H9 (cell line): ENCODE measurements at regions not wholly inside any gene's neighbourhood (a gene's known extent, or its start where the extent isn't known, plus 50 kb on each side); places are given as distances from the start of the nearest gene placed in this dataset.

Experiments used
- DNase-seq: peaks from one replicate; pipeline ENCODE4 v3.0.0-alpha.2; 2017
- H2AFZ ChIP-seq: one replicate; pipeline ENCODE4 v1.6.1; 2013; ENCODE audit warnings: mild to moderate bottlenecking, low read length, control low read depth, moderate library complexity
- H2AK5ac ChIP-seq: 2 replicates; pipeline ENCODE4 v1.6.1; 2013; ENCODE audit warnings: low read length, control low read depth, mixed read lengths; ENCODE audit not compliant: insufficient read length
- H2BK120ac ChIP-seq: one replicate; pipeline ENCODE4 v1.6.1; 2013; ENCODE audit warnings: low read depth, mild to moderate bottlenecking, low read length, control low read depth, inconsistent platforms; ENCODE audit not compliant: poor library complexity, severe bottlenecking
- H2BK12ac ChIP-seq: 2 replicates; pipeline ENCODE4 v1.6.1; 2013; ENCODE audit warnings: low read length, control low read depth, mixed read lengths, low read depth; ENCODE audit not compliant: insufficient read length
- H2BK15ac ChIP-seq: 2 replicates; pipeline ENCODE4 v1.6.1; 2013; ENCODE audit warnings: low read depth, low read length, control low read depth
- H2BK20ac ChIP-seq: one replicate; pipeline ENCODE4 v1.6.1; 2013; ENCODE audit warnings: low read depth, mild to moderate bottlenecking, low read length, control low read depth, inconsistent platforms; ENCODE audit not compliant: poor library complexity, severe bottlenecking
- H2BK5ac ChIP-seq: 2 replicates; pipeline ENCODE4 v1.6.1; 2013; ENCODE audit warnings: low read length, control low read depth, mixed read lengths; ENCODE audit not compliant: insufficient read length
- H3K14ac ChIP-seq: 2 replicates; pipeline ENCODE4 v1.6.1; 2013; ENCODE audit warnings: low read length, control low read depth; ENCODE audit not compliant: insufficient read depth
- H3K18ac ChIP-seq: 2 replicates; pipeline ENCODE4 v1.6.1; 2013; ENCODE audit warnings: low read depth, mild to moderate bottlenecking, mixed read lengths, low read length, control low read depth; ENCODE audit not compliant: insufficient read length
- H3K23ac ChIP-seq: 2 replicates; pipeline ENCODE4 v1.6.1; 2013; ENCODE audit warnings: low read length, control low read depth, mixed read lengths, low read depth; ENCODE audit not compliant: insufficient read length
- H3K23me2 ChIP-seq: 2 replicates; pipeline ENCODE4 v1.6.1; 2013; ENCODE audit warnings: low read depth, mild to moderate bottlenecking, mixed read lengths, low read length, control low read depth; ENCODE audit not compliant: insufficient read length, poor library complexity, severe bottlenecking
- H3K27ac ChIP-seq: 2 replicates; pipeline ENCODE4 v1.5.1; 2013; ENCODE audit warnings: low read length, control low read depth, mixed read lengths, low read depth; ENCODE audit not compliant: insufficient read length
- H3K27me3 ChIP-seq: 2 replicates; pipeline ENCODE4 v1.6.1; 2013; ENCODE audit warnings: low read length, control low read depth, inconsistent platforms; ENCODE audit not compliant: insufficient read depth
- H3K4ac ChIP-seq: 2 replicates; pipeline ENCODE4 v1.6.1; 2013; ENCODE audit warnings: low read depth, mild to moderate bottlenecking, control low read depth, inconsistent platforms, low read length, moderate library complexity
- H3K4me1 ChIP-seq: 2 replicates; pipeline ENCODE4 v1.6.1; 2013; ENCODE audit warnings: low read length, control low read depth, inconsistent platforms; ENCODE audit not compliant: insufficient read depth
- H3K4me2 ChIP-seq: 2 replicates; pipeline ENCODE4 v1.6.1; 2013; ENCODE audit warnings: low read length, control low read depth, mixed read lengths; ENCODE audit not compliant: insufficient read length, insufficient read depth
- H3K56ac ChIP-seq: 2 replicates; pipeline ENCODE4 v1.6.1; 2013; ENCODE audit warnings: low read depth, mild to moderate bottlenecking, mixed read lengths, low read length, control low read depth; ENCODE audit not compliant: insufficient read length
- H3K79me1 ChIP-seq: 2 replicates; pipeline ENCODE4 v1.6.1; 2013; ENCODE audit warnings: low read depth, mild to moderate bottlenecking, moderate library complexity, low read length, control low read depth, inconsistent platforms; ENCODE audit not compliant: insufficient read depth, poor library complexity, severe bottlenecking
- H3K79me2 ChIP-seq: 2 replicates; pipeline ENCODE4 v1.6.1; 2013; ENCODE audit warnings: low read length, control low read depth, inconsistent platforms; ENCODE audit not compliant: insufficient read depth
- H3K9ac ChIP-seq: 2 replicates; pipeline ENCODE4 v1.6.1; 2013; ENCODE audit warnings: low read length, control low read depth, mixed read lengths; ENCODE audit not compliant: insufficient read length; ENCODE audit errors: extremely low read depth
- H3K9me3 ChIP-seq: one replicate; pipeline ENCODE4 v1.6.1; 2013; ENCODE audit warnings: low read depth, low read length, inconsistent platforms; ENCODE audit not compliant: control insufficient read depth
- H3T11ph ChIP-seq: one replicate; pipeline ENCODE4 v1.6.1; 2013; ENCODE audit warnings: mild to moderate bottlenecking, low read length, control low read depth, inconsistent platforms
- H4K20me1 ChIP-seq: one replicate; pipeline ENCODE4 v1.6.1; 2013; ENCODE audit not compliant: control insufficient read depth, insufficient read length, insufficient read depth
- H4K5ac ChIP-seq: 2 replicates; pipeline ENCODE4 v1.6.1; 2013; ENCODE audit warnings: low read depth, mild to moderate bottlenecking, mixed read lengths, low read length, control low read depth; ENCODE audit not compliant: insufficient read length
- H4K8ac ChIP-seq: replicated peaks from 2 replicates; pipeline ENCODE4 v1.6.1; 2013; ENCODE audit warnings: low read length, control low read depth, mixed read lengths, low read depth; ENCODE audit not compliant: insufficient read length
- H4K91ac ChIP-seq: 2 replicates; pipeline ENCODE4 v1.6.1; 2013; ENCODE audit warnings: low read depth, mild to moderate bottlenecking, moderate library complexity, mixed read lengths, low read length, control low read depth; ENCODE audit not compliant: insufficient read length
- H3K27ac Mint-ChIP-seq, 3 experiments: 2 replicates in 2 of 3; 3 replicates in 1 of 3; pipeline ENCODE4 v1.8.0; 2020 to 2021; ENCODE audit warnings: mixed read lengths in 3 of 3, mild to moderate bottlenecking in 1 of 3, moderate library complexity in 1 of 3
- H3K27me3 Mint-ChIP-seq: 2 replicates; pipeline ENCODE4 v1.8.0; 2021; ENCODE audit warnings: low read depth, mild to moderate bottlenecking, moderate library complexity, mixed read lengths
- H3K36me3 Mint-ChIP-seq, 3 experiments: 2 replicates in 2 of 3; 3 replicates in 1 of 3; pipeline ENCODE4 v1.8.0; 2020 to 2021; ENCODE audit warnings: low read depth in 3 of 3, mixed read lengths in 3 of 3; ENCODE audit not compliant: insufficient read depth in 1 of 3
- H3K4me1 Mint-ChIP-seq, 2 experiments: 2 replicates each; pipeline ENCODE4 v1.8.0; 2020; ENCODE audit warnings: mixed read lengths in 2 of 2
- H3K4me3 Mint-ChIP-seq, 2 experiments: 2 replicates in 1 of 2; 3 replicates in 1 of 2; pipeline ENCODE4 v1.8.0; 2020 to 2021; ENCODE audit warnings: mild to moderate bottlenecking in 2 of 2, mixed read lengths in 2 of 2, moderate library complexity in 1 of 2
- H3K9me3 Mint-ChIP-seq, 2 experiments: 2 replicates in 1 of 2; 3 replicates in 1 of 2; pipeline ENCODE4 v1.8.0; 2020; ENCODE audit warnings: mild to moderate bottlenecking in 2 of 2, mixed read lengths in 2 of 2, moderate library complexity in 1 of 2
- CTCF ChIP-seq: fragments of 200-600 bp; sonication (generic); conservative IDR thresholded peaks from 3 replicates; pipeline ENCODE4 v1.8.0; 2021; ENCODE audit warnings: antibody characterized with exemption, mild to moderate bottlenecking
- WGBS: extraction: QIAGEN DNeasy Blood & Tissue Kit; methylation state at CpG from one replicate; pipeline ENCODE4 v1.1.7; 2013; ENCODE audit warnings: missing lambda C conversion rate, low lambda C conversion rate, mixed read lengths; ENCODE audit not compliant: insufficient read length; ENCODE audit errors: extremely low coverage; 5-methylcytosine and 5-hydroxymethylcytosine counted together

GRCh38 chr5:88049737-88050136 lies 218.9 kb downstream of the TMEM161B start:
- Histone ChIP-seq H4K91ac (no peak overlapping the region), H3K4me2 (peak overlapping the region; percentile 59), H2BK15ac (no peak overlapping the region), H2BK120ac (no peak overlapping the region), H3T11ph (no peak overlapping the region), H4K8ac (no peak overlapping the region), H2BK20ac (no peak overlapping the region), H3K23ac (no peak overlapping the region), H3K23me2 (no peaks in the 10 kb centered on the region), H3K18ac (no peak overlapping the region), H3K4me1 (peaks cover 3% of the 10 kb centered on the region; the same call in 1 of the 2 replicates), H3K79me2 (no peaks in the 10 kb centered on the region), H3K27ac (no peak overlapping the region), H2BK5ac (no peak overlapping the region), H3K27me3 (no peaks in the 10 kb centered on the region), H4K5ac (no peak overlapping the region), H3K56ac (no peak overlapping the region), H3K9me3 (no peaks in the 10 kb centered on the region), H3K14ac (no peak overlapping the region), H3K9ac (no peak overlapping the region), H2BK12ac (no peak overlapping the region), H2AFZ (no peak overlapping the region), H3K79me1 (no peaks in the 10 kb centered on the region), H2AK5ac (no peak overlapping the region), H3K4ac (no peak overlapping the region), H4K20me1 (no peaks in the 10 kb centered on the region)
- peaks cover 2 to 7% of the 10 kb centered on the region in 2 experiments; a peak in 4 of 5 replicates for H3K9me3 Mint-ChIP-seq
- no peak overlapping the region for H3K4me3 Mint-ChIP-seq
- DNase-seq: no peak
- H3K27me3 Mint-ChIP-seq: no peaks in the 10 kb centered on the region
- peak overlapping the region in 1 of 3 experiments; percentile 72; a peak in 2 of 7 replicates for H3K27ac Mint-ChIP-seq
- WGBS: no CpG with 5 or more reads among the region's 4 CpGs
- H3K36me3 Mint-ChIP-seq: peaks cover 4 to 18% (median 4%) of the 10 kb centered on the region in 3 experiments; a peak in 6 of 7 replicates
- peaks cover 45 to 47% of the 10 kb centered on the region in 2 experiments for H3K4me1 Mint-ChIP-seq
- TF ChIP-seq CTCF: no peak
